Glutamatergic neuron (in vitro differentiated cells): ENCODE measurements at regions not wholly inside any gene's neighbourhood (a gene's known extent, or its start where the extent isn't known, plus 50 kb on each side); places are given as distances from the start of the nearest gene placed in this dataset.

Experiments used
- DNase-seq: peaks from one replicate; pipeline ENCODE4 v3.0.0; 2022
- H3K27ac Mint-ChIP-seq: one replicate; pipeline ENCODE4 v1.8.0; 2020; ENCODE audit warnings: mild to moderate bottlenecking, mixed read lengths, inconsistent platforms; ENCODE audit not compliant: unreplicated experiment
- H3K27me3 Mint-ChIP-seq: one replicate; pipeline ENCODE4 v1.8.0; 2020; ENCODE audit warnings: mild to moderate bottlenecking, moderate library complexity, mixed read lengths, inconsistent platforms; ENCODE audit not compliant: unreplicated experiment
- H3K36me3 Mint-ChIP-seq: one replicate; pipeline ENCODE4 v1.8.0; 2020; ENCODE audit warnings: mild to moderate bottlenecking, mixed read lengths, inconsistent platforms; ENCODE audit not compliant: unreplicated experiment
- H3K4me1 Mint-ChIP-seq: one replicate; pipeline ENCODE4 v1.8.0; 2020; ENCODE audit warnings: mild to moderate bottlenecking, low read depth, mixed read lengths, inconsistent platforms; ENCODE audit not compliant: unreplicated experiment
- H3K4me3 Mint-ChIP-seq: one replicate; pipeline ENCODE4 v1.8.0; 2020; ENCODE audit warnings: mild to moderate bottlenecking, mixed read lengths, inconsistent platforms; ENCODE audit not compliant: unreplicated experiment
- H3K9me3 Mint-ChIP-seq: one replicate; pipeline ENCODE4 v1.8.0; 2020; ENCODE audit warnings: mild to moderate bottlenecking, moderate library complexity, mixed read lengths, inconsistent platforms; ENCODE audit not compliant: unreplicated experiment
- CTCF ChIP-seq: fragments of 200-600 bp; sonication (generic); IDR thresholded peaks from one replicate; pipeline ENCODE4 v1.5.0; 2021; ENCODE audit not compliant: partially characterized antibody, unreplicated experiment

- H3K4me3 Mint-ChIP-seq = no peak overlapping the region
- no peaks in the 10 kb centered on the region for H3K9me3 Mint-ChIP-seq
- no peak for TF ChIP-seq CTCF
- H3K36me3 Mint-ChIP-seq = no peaks in the 10 kb centered on the region
- no peak for DNase-seq
- H3K4me1 Mint-ChIP-seq = peaks cover 6% of the 10 kb centered on the region
- no peak overlapping the region for H3K27ac Mint-ChIP-seq
- H3K27me3 Mint-ChIP-seq = peaks cover 7% of the 10 kb centered on the region
Observed at GRCh38 chr6:33892581-33893346, 89.0 kb upstream of the MLN start.

GRCh38 chr6:33888664-33889200 lies 84.9 kb upstream of the MLN start:
- DNase-seq = no peak
- Mint-ChIP-seq H3K36me3 (no peaks in the 10 kb centered on the region), H3K27me3 (peaks cover 6% of the 10 kb centered on the region), H3K4me1 (no peaks in the 10 kb centered on the region), H3K4me3 (no peak overlapping the region), H3K27ac (no peak overlapping the region), H3K9me3 (peaks cover 2% of the 10 kb centered on the region)
- no peak for TF ChIP-seq CTCF

GRCh38 chr6:33888183-33888582 lies 84.4 kb upstream of the MLN start:
- H3K27me3 Mint-ChIP-seq = peaks cover 3% of the 10 kb centered on the region
- H3K4me1 Mint-ChIP-seq = no peaks in the 10 kb centered on the region
- TF ChIP-seq CTCF = no peak
- DNase-seq = no peak
- H3K36me3 Mint-ChIP-seq = no peaks in the 10 kb centered on the region
- no peak overlapping the region for H3K4me3 Mint-ChIP-seq
- H3K9me3 Mint-ChIP-seq = peaks cover 2% of the 10 kb centered on the region
- H3K27ac Mint-ChIP-seq = no peak overlapping the region

DNA sequence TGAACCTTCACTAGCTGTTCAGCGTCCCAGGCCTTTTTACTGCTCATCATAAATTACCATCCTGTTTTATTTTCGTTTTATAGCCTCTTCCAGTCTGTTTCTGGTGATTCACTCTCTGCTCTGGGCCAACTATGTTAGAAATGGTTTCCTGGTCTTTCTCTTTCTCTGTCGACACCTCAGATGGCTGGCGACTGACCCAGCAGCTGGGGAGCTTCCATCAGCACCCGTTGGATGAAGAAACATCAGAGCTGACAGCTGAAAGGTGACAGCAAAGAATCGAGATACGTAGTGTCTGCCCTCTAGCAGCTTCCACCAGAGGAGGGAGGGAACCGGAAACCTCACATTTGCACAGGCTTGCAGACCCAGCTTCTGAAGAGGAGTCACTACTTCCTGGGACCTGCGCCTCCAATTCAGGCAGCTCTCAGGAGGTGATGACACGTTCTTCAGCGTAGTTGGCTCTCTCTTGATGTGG lies 82.9 kb upstream of the MLN start:
- no peaks in the 10 kb centered on the region for H3K36me3 Mint-ChIP-seq
- TF ChIP-seq CTCF = no peak
- no peak overlapping the region for H3K4me3 Mint-ChIP-seq
- H3K9me3 Mint-ChIP-seq = peaks cover 2% of the 10 kb centered on the region
- peaks cover 3% of the 10 kb centered on the region for H3K4me1 Mint-ChIP-seq
- no peak for DNase-seq
- peaks cover 5% of the 10 kb centered on the region for H3K27me3 Mint-ChIP-seq
- H3K27ac Mint-ChIP-seq = no peak overlapping the region
